Activated T-cell treated with anti-CD3 and anti-CD28 coated beads, Interleukin-2, amount 50 U/mL, for 24 hours (primary cell): ENCODE measurements at regions not wholly inside any gene's neighbourhood (a gene's known extent, or its start where the extent isn't known, plus 50 kb on each side); places are given as distances from the start of the nearest gene placed in this dataset.
"Not testable (repeated sequence)": the region's sequence is repeated elsewhere in the genome, so short reads cannot be mapped to it uniquely, and the experiment has no call there.

ENCODE experiments used
- DNase-seq: peaks from one replicate; pipeline ENCODE4 v3.0.0-alpha.2; 2020
- H3K27ac Mint-ChIP-seq: 2 replicates; pipeline ENCODE4 v1.8.0; 2020; ENCODE audit warnings: mild to moderate bottlenecking, mixed read lengths
- H3K27me3 Mint-ChIP-seq: 2 replicates; pipeline ENCODE4 v1.8.0; 2020; ENCODE audit warnings: mixed read lengths
- H3K36me3 Mint-ChIP-seq: 2 replicates; pipeline ENCODE4 v1.8.0; 2020; ENCODE audit warnings: low read depth, mixed read lengths
- H3K4me1 Mint-ChIP-seq: 2 replicates; pipeline ENCODE4 v1.8.0; 2020; ENCODE audit warnings: low read depth, mixed read lengths
- H3K4me3 Mint-ChIP-seq: 2 replicates; pipeline ENCODE4 v1.8.0; 2020; ENCODE audit warnings: mild to moderate bottlenecking, moderate library complexity, mixed read lengths
- H3K9me3 Mint-ChIP-seq: 2 replicates; pipeline ENCODE4 v1.8.0; 2020; ENCODE audit warnings: mixed read lengths

GRCh38 chr1:193457676-193458075 is 271.3 kb upstream of the B3GALT2 start:
- Mint-ChIP-seq H3K36me3 (no peaks in the 10 kb centered on the region), H3K9me3 (no peaks in the 10 kb centered on the region), H3K27ac (no peak overlapping the region), H3K4me3 (no peak overlapping the region), H3K4me1 (peaks cover 31% of the 10 kb centered on the region), H3K27me3 (no peaks in the 10 kb centered on the region)
- no peak for DNase-seq

GRCh38 chr1:193456811-193457280 is 270.4 kb upstream of the B3GALT2 start:
- Mint-ChIP-seq H3K4me3 (no peak overlapping the region), H3K4me1 (peaks cover 25% of the 10 kb centered on the region), H3K27ac (no peak overlapping the region), H3K36me3 (no peaks in the 10 kb centered on the region), H3K9me3 (no peaks in the 10 kb centered on the region), H3K27me3 (no peaks in the 10 kb centered on the region)
- no peak for DNase-seq

GRCh38 chr1:193451606-193452005 is 265.2 kb upstream of the B3GALT2 start:
- Mint-ChIP-seq H3K4me3 (no peak overlapping the region), H3K27ac (no peak overlapping the region), H3K4me1 (peaks cover 24% of the 10 kb centered on the region), H3K9me3 (peaks cover 3% of the 10 kb centered on the region), H3K36me3 (no peaks in the 10 kb centered on the region), H3K27me3 (no peaks in the 10 kb centered on the region)
- no peak for DNase-seq

GRCh38 chr1:193451001-193451400 is 264.6 kb upstream of the B3GALT2 start:
- no peak overlapping the region for H3K27ac Mint-ChIP-seq
- H3K27me3 Mint-ChIP-seq = no peaks in the 10 kb centered on the region
- DNase-seq = no peak
- H3K9me3 Mint-ChIP-seq = peaks cover 3% of the 10 kb centered on the region
- H3K4me3 Mint-ChIP-seq = no peak overlapping the region
- peaks cover 24% of the 10 kb centered on the region for H3K4me1 Mint-ChIP-seq
- H3K36me3 Mint-ChIP-seq = no peaks in the 10 kb centered on the region

GRCh38 chr1:193448682-193449461 is 262.5 kb upstream of the B3GALT2 start:
- Mint-ChIP-seq H3K27ac (peak overlapping the region; percentile 70), H3K4me3 (no peak overlapping the region), H3K4me1 (peaks cover 24% of the 10 kb centered on the region), H3K9me3 (peaks cover 3% of the 10 kb centered on the region), H3K27me3 (no peaks in the 10 kb centered on the region), H3K36me3 (no peaks in the 10 kb centered on the region)
- peak; percentile 37 for DNase-seq

GRCh38 chr1:193443886-193444285 is 257.5 kb upstream of the B3GALT2 start:
- H3K27ac Mint-ChIP-seq = no peak overlapping the region
- peaks cover 2% of the 10 kb centered on the region for H3K9me3 Mint-ChIP-seq
- H3K4me3 Mint-ChIP-seq = no peak overlapping the region
- H3K4me1 Mint-ChIP-seq = peaks cover 14% of the 10 kb centered on the region
- DNase-seq = no peak
- no peaks in the 10 kb centered on the region for H3K36me3 Mint-ChIP-seq
- H3K27me3 Mint-ChIP-seq = no peaks in the 10 kb centered on the region

- H3K4me1 Mint-ChIP-seq = peaks cover 29% of the 10 kb centered on the region
- no peak overlapping the region for H3K4me3 Mint-ChIP-seq
Measured at GRCh38 chr1:193438771-193439170, 252.4 kb upstream of the B3GALT2 start.

GRCh38 chr1:193438312-193438711 is 251.9 kb upstream of the B3GALT2 start:
- no peak for DNase-seq
- peaks cover 28% of the 10 kb centered on the region for H3K4me1 Mint-ChIP-seq
- no peak overlapping the region for H3K4me3 Mint-ChIP-seq
- H3K27ac Mint-ChIP-seq = no peak overlapping the region
- H3K27me3 Mint-ChIP-seq = no peaks in the 10 kb centered on the region
- peaks cover 9% of the 10 kb centered on the region for H3K36me3 Mint-ChIP-seq
- H3K9me3 Mint-ChIP-seq = peaks cover 32% of the 10 kb centered on the region

More at GRCh38 chr1:193438771-193439170, 252.4 kb upstream of the B3GALT2 start:
- Mint-ChIP-seq H3K36me3 (peaks cover 4% of the 10 kb centered on the region), H3K27ac (no peak overlapping the region), H3K9me3 (peaks cover 28% of the 10 kb centered on the region), H3K27me3 (no peaks in the 10 kb centered on the region)
- DNase-seq = no peak

GRCh38 chr1:193437785-193438184 is 251.4 kb upstream of the B3GALT2 start:
- Mint-ChIP-seq H3K9me3 (peaks cover 33% of the 10 kb centered on the region), H3K4me1 (peaks cover 25% of the 10 kb centered on the region), H3K36me3 (peaks cover 11% of the 10 kb centered on the region), H3K4me3 (no peak overlapping the region), H3K27me3 (no peaks in the 10 kb centered on the region), H3K27ac (no peak overlapping the region)
- no peak for DNase-seq

GRCh38 chr1:193437333-193437732 is 250.9 kb upstream of the B3GALT2 start:
- not testable (repeated sequence) for DNase-seq, H3K27ac Mint-ChIP-seq, H3K27me3 Mint-ChIP-seq, H3K4me3 Mint-ChIP-seq
- peaks cover 33% of the 10 kb centered on the region for H3K9me3 Mint-ChIP-seq
- H3K36me3 Mint-ChIP-seq = peaks cover 11% of the 10 kb centered on the region
- peaks cover 25% of the 10 kb centered on the region for H3K4me1 Mint-ChIP-seq

GRCh38 chr1:193435781-193436180 is 249.4 kb upstream of the B3GALT2 start:
- H3K27ac Mint-ChIP-seq = no peak overlapping the region
- H3K9me3 Mint-ChIP-seq = peaks cover 39% of the 10 kb centered on the region

GRCh38 chr1:193434319-193434718 is 247.9 kb upstream of the B3GALT2 start:
- no peak overlapping the region for H3K27ac Mint-ChIP-seq

More at GRCh38 chr1:193435781-193436180, 249.4 kb upstream of the B3GALT2 start:
- H3K36me3 Mint-ChIP-seq = peaks cover 18% of the 10 kb centered on the region
- H3K4me3 Mint-ChIP-seq = no peak overlapping the region
- no peak for DNase-seq
- no peaks in the 10 kb centered on the region for H3K27me3 Mint-ChIP-seq
- H3K4me1 Mint-ChIP-seq = peaks cover 25% of the 10 kb centered on the region

GRCh38 chr1:193433599-193433998 is 247.2 kb upstream of the B3GALT2 start:
- Mint-ChIP-seq H3K27ac (no peak overlapping the region), H3K4me3 (no peak overlapping the region), H3K9me3 (peaks cover 37% of the 10 kb centered on the region), H3K36me3 (peaks cover 18% of the 10 kb centered on the region), H3K4me1 (peaks cover 20% of the 10 kb centered on the region), H3K27me3 (no peaks in the 10 kb centered on the region)
- DNase-seq = no peak

More at GRCh38 chr1:193434319-193434718, 247.9 kb upstream of the B3GALT2 start:
- Mint-ChIP-seq H3K4me3 (no peak overlapping the region), H3K27me3 (no peaks in the 10 kb centered on the region), H3K4me1 (peaks cover 25% of the 10 kb centered on the region), H3K9me3 (peaks cover 37% of the 10 kb centered on the region), H3K36me3 (peaks cover 18% of the 10 kb centered on the region)
- no peak for DNase-seq

GRCh38 chr1:193432979-193433587 is 246.7 kb upstream of the B3GALT2 start:
- Mint-ChIP-seq H3K27me3 (no peaks in the 10 kb centered on the region), H3K4me3 (no peak overlapping the region), H3K36me3 (peaks cover 18% of the 10 kb centered on the region), H3K27ac (no peak overlapping the region), H3K9me3 (peaks cover 37% of the 10 kb centered on the region), H3K4me1 (peaks cover 17% of the 10 kb centered on the region)
- DNase-seq = no peak
